ENCODE measurements at regions not wholly inside any gene's neighbourhood (a gene's known extent, or its start where the extent isn't known, plus 50 kb on each side); places are given as distances from the start of the nearest gene placed in this dataset.

DNA sequence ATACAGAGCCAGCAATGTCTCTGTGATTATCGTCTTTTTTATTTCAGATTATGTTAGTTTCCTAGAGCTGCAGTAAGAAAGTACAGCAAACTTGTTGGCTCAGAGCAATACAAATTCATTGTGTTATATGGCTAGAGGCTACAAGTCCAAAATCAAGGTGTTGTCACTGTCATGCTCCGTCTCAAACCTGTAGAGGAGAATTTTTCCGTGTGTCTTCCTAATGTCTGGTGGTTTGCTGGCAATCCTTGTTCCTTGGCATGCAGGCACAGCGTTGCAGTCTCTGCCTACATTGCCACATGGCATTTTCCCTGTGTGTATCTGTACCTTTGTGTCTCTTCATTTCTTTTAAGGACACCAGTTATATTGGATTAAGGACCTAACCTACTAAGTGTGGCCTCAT, 244.4 kb downstream of the LRRIQ3 start:
- ATAC-seq (no peak), DNase-seq (no peak)
- TF ChIP-seq, protein P1, sequence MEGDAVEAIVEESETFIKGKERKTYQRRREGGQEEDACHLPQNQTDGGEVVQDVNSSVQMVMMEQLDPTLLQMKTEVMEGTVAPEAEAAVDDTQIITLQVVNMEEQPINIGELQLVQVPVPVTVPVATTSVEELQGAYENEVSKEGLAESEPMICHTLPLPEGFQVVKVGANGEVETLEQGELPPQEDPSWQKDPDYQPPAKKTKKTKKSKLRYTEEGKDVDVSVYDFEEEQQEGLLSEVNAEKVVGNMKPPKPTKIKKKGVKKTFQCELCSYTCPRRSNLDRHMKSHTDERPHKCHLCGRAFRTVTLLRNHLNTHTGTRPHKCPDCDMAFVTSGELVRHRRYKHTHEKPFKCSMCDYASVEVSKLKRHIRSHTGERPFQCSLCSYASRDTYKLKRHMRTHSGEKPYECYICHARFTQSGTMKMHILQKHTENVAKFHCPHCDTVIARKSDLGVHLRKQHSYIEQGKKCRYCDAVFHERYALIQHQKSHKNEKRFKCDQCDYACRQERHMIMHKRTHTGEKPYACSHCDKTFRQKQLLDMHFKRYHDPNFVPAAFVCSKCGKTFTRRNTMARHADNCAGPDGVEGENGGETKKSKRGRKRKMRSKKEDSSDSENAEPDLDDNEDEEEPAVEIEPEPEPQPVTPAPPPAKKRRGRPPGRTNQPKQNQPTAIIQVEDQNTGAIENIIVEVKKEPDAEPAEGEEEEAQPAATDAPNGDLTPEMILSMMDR (IDR thresholded peaks at IDR 0.05): no peak
- Histone ChIP-seq H3K4me3 (no peak overlapping the region), H3K4me1 (no peaks in the 10 kb centered on the region), H3K27ac (no peak overlapping the region), H3K9me3 (no peaks in the 10 kb centered on the region), H3K36me3 (no peaks in the 10 kb centered on the region), H3K27me3 (no peaks in the 10 kb centered on the region)
- intact Hi-C loops (cut with DNase I): no loop called here
- 89 to 95% methylated on average over 4 of the region's 4 CpGs for WGBS, 2 donors

DNA sequence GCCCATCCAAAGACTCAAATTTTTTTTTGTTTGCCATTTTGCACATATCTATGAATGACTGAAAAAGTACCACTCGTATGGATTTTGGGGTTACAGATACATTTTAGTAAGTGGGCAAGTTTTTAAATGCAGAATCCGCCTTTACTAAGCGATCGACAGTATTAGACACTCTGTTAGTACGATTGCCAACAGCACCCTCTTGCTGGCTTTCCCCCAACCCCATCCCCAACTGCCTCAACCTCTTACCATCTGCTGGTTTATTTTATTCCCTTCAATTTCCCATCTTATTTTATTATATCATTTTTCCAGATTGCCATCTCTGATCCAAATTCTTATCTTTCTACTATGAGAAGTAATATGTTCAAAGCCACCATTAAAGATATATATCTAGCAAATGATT, 244.8 kb downstream of the LRRIQ3 start:
- TF ChIP-seq, protein P1 (IDR thresholded peaks at IDR 0.05): no peak
- H3K27me3 ChIP-seq: no peaks in the 10 kb centered on the region
- no peaks in the 10 kb centered on the region for H3K36me3 ChIP-seq
- 91 to 93% methylated on average over 5 of the region's 5 CpGs for WGBS, 2 donors
- intact Hi-C loops (cut with DNase I): no loop called here
- ATAC-seq (no peak), DNase-seq (no peak)
- no peaks in the 10 kb centered on the region for H3K9me3 ChIP-seq
- no peaks in the 10 kb centered on the region for H3K4me1 ChIP-seq
- no peak overlapping the region for H3K4me3 ChIP-seq
- H3K27ac ChIP-seq: no peak overlapping the region

DNA sequence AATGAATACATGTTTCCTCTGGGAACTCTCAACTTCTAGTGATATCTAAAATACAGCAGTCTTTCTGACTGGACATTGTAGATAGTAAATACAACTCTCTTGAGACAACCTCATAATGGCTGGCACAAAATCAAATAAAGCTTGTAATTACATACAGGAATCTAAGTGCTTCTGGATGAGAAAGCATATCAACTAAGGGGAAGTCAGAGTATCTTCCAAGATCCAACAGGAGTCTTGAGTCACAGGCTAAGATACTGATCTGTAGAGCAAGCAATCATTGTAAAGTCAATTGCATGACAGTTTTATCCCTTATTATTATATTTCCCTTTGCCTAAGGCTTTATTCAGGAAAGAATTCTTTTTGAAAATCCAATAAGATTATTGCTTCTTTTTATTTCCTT, 249.9 kb downstream of the LRRIQ3 start:
- Histone ChIP-seq H3K27ac (no peak overlapping the region), H3K36me3 (no peaks in the 10 kb centered on the region), H3K4me1 (no peaks in the 10 kb centered on the region), H3K27me3 (no peaks in the 10 kb centered on the region), H3K4me3 (no peak overlapping the region), H3K9me3 (no peaks in the 10 kb centered on the region)
- TF ChIP-seq, protein P1 (IDR thresholded peaks at IDR 0.05): no peak
- intact Hi-C loops (cut with DNase I): no loop called here
- DNase-seq (no peak), ATAC-seq (no peak)

GRCh38 chr1:73947009-73947408, 251.0 kb downstream of the LRRIQ3 start:
- no peak for ATAC-seq
- intact Hi-C loops (cut with DNase I): no loop called here
- H3K4me1 ChIP-seq: no peaks in the 10 kb centered on the region
- H3K27me3 ChIP-seq: no peaks in the 10 kb centered on the region
- no peak overlapping the region for H3K4me3 ChIP-seq
- H3K27ac ChIP-seq: no peak overlapping the region
- DNase-seq: no peak
- H3K9me3 ChIP-seq: no peaks in the 10 kb centered on the region
- TF ChIP-seq, protein P1 (IDR thresholded peaks at IDR 0.05): no peak
- no peaks in the 10 kb centered on the region for H3K36me3 ChIP-seq
- WGBS, 2 donors: 75 to 79% methylated on average over 3 of the region's 3 CpGs

DNA sequence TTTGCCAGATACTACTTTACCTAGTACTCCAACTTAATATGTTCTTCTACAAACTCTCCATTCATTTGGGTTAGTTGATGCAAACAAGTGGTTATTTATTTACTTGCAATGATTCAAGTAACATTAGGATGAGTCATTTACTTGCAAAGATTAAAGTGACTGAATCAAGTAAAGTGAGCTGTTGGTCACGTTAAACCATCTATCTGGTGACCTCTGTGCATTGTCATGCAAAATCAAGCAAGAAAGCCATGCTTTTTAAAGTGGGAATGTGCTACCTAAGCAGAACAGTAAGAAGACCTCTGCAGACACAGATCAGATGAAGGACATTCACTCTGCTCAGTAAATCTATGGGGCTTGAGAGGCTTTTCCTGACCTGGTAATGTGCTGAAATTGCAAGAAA, 254.7 kb downstream of the LRRIQ3 start:
- Histone ChIP-seq H3K36me3 (no peaks in the 10 kb centered on the region), H3K27me3 (no peaks in the 10 kb centered on the region), H3K4me1 (no peaks in the 10 kb centered on the region), H3K4me3 (no peak overlapping the region), H3K27ac (no peak overlapping the region), H3K9me3 (no peaks in the 10 kb centered on the region)
- DNase-seq (no peak), ATAC-seq (no peak)
- WGBS, 2 donors: 32 to 43% methylated on average over 1 of the region's 1 CpG
- TF ChIP-seq, protein P1 (IDR thresholded peaks at IDR 0.05): no peak
- intact Hi-C loops (cut with DNase I): loop anchor here in 1 of 10 donors (2.0 kb wide), 1 partner anchor 14 kb away; no protein-coding TSS in a partner anchor
